HG02970 (cell line): ENCODE measurements at regions not wholly inside any gene's neighbourhood (a gene's known extent, or its start where the extent isn't known, plus 50 kb on each side); places are given as distances from the start of the nearest gene placed in this dataset.
"Not testable (repeated sequence)": the region's sequence is repeated elsewhere in the genome, so short reads cannot be mapped to it uniquely, and the experiment has no call there.

Experiments used
- ATAC-seq: cut with Tn5 transposase; IDR thresholded peaks from one replicate; pipeline ENCODE4 v1.9.1; 2021; ENCODE audit warnings: mild to moderate bottlenecking, moderate library complexity, moderate number of reproducible peaks; ENCODE audit not compliant: unreplicated experiment, low FRiP score

DNA sequence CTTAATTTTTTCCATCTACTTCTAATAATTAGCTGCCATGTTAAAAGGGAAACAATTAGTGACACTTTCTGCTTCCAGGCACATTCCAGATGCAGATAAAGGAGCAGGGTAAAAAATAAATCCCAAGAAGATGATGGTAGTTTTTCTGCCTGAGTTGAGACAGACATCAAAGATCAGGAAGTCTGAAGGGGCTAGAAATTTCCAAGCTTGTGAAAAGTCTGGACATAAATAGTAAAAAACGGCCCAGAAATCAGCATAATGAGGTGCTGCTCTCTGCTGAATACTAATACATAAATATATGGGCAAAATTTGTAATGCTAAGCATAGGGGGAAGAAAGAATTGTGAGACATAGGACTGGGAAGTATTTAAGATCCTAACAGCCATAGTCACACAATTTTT lies 460.0 kb upstream of the RGS18 start:
- ATAC-seq = no peak

DNA sequence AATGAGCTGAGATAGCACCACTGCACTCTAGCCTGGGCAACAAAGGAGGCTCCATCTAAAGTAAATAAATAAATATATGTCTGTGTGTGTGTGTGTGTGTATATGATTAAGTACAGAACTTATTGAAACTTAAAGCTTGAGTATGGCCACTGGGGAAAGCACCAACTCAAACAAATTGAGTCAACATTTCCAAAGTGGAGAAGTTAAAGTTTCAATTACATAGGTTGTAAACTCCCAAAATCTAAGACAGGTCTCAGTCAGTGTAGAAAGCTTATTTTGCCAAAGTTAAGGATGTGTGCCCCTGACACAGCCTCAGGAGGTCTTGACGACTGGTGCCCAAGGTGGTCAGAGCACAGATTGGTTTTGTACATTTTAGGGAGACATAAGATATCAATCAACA lies 458.9 kb upstream of the RGS18 start:
- ATAC-seq = no peak

DNA sequence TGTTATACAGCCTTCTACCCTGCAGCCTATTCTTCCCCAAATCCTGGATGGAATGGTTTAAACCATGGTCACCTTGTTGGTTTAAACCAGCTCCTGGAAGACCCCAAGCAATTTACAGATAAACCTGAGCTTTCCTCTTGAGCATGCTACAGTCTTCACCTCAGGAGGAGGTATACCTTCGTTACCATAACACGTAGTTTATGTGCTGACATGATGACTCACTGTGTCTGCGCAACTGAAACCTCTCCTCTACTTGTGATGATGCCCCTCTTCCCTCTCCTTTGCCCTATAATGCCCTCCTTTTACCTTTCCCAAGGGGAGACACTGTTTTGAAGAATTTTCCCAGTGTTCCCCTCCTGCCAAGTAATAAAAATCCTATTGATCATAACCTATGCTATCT lies 457.3 kb upstream of the RGS18 start:
- no peak for ATAC-seq

DNA sequence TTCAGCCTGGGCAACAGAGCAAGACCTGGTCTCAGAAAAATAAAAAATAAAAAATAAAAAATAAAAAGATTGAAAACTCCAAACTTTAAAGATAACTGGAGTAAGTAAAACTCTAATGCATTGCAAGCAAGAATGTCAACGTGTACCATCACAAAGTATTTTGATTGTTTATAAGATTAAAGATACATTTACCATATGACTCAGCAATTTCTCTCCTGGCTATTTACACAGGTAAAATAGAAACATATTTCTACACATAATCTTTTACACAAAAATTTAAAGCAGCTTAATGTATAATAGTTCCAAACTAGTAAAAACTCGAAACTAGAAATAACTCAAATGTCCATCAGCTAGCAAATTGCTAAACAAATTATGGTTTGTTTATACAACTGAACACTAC lies 456.1 kb upstream of the RGS18 start:
- no peak for ATAC-seq

DNA sequence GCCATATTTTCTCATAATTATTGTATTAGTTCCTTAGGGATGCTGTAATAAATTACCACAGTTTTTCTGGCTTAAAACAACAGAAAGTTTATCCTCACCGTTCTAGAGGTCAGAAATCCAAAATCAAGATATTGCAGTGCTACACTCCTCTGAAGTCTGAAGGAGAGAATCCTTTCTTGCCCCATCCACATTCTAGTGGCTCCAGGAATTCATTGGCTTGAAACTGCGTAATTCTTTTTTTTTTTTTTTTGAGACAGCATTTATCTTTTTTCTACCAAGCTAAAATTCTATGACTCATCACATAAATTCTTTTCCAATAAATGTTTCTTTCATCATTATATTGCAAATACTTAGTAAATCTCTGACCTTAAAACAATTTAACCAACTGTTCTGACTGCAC lies 451.0 kb upstream of the RGS18 start:
- no peak for ATAC-seq

DNA sequence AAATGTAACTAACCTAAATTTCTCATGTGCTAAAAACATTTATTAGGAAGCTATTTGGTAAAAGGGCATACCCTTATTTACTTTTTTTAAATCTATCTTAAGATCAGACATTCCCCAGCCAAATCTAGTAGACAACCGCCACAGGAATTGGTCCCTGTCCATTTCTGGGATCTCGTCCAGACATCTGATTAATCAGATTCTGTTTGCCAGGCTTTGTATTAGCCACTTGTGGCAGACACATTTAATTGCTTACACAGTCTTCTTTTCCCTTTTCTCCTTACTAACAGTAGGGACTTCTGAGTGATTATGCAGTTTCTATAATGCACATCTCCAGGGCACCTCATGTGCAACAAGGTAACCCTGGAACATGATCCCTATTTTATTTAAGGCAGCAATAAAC lies 449.0 kb upstream of the RGS18 start:
- no peak for ATAC-seq

DNA sequence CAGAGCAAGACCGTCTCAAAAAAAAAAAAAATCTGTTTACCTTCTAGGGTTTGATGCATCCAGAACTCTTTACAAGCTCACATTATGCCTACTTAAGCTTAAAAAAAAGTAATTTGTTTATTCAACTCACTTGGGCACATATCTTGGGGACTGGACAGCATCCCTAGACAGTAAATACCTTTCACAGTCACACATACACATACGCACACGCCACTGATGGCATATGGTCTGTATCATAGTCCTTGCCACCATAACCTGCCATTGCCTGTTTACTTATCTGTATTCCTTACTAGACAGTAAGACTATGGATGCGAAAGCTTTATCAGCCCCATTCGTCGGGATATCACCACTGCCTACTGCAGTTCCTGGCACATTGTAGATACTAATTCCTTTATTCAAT lies 446.3 kb upstream of the RGS18 start:
- no peak for ATAC-seq

DNA sequence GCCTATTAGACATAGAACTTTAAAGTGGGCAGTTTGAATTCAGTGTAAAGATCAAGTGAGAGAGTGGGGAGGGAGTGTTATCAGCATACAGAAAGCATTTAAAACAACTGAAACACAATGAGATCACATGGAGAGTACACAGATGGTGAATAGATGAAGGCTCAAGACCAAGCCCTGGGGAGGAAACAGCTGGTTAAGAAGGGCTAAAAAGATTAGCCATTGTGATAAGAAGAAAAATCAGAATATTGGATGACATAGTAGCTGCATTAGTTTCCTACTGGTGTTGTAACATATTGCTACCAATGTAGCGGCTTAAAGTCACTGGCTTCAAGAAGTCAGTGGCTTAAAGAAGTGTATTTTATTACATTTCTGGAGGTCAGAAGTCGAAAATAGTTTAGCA lies 443.4 kb upstream of the RGS18 start:
- no peak for ATAC-seq

DNA sequence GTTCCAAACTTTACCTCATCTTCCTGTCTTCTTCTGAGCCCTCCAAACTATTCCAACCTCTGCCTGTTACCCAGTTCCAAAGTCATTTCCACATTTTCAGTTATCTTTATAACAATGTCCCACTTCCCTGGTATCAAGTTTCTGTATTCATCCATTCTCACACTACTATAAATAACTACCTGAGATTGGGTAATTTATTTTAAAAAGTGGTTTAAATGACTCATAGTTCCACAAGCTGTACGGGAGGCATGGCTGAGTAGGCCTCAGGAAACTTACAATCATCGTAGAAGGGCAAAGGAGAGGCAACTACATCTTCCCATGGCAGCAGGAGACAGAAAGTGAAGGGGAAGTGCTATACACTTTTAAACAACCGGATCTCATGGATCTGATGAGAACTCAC lies 428.5 kb upstream of the RGS18 start:
- no peak for ATAC-seq

DNA sequence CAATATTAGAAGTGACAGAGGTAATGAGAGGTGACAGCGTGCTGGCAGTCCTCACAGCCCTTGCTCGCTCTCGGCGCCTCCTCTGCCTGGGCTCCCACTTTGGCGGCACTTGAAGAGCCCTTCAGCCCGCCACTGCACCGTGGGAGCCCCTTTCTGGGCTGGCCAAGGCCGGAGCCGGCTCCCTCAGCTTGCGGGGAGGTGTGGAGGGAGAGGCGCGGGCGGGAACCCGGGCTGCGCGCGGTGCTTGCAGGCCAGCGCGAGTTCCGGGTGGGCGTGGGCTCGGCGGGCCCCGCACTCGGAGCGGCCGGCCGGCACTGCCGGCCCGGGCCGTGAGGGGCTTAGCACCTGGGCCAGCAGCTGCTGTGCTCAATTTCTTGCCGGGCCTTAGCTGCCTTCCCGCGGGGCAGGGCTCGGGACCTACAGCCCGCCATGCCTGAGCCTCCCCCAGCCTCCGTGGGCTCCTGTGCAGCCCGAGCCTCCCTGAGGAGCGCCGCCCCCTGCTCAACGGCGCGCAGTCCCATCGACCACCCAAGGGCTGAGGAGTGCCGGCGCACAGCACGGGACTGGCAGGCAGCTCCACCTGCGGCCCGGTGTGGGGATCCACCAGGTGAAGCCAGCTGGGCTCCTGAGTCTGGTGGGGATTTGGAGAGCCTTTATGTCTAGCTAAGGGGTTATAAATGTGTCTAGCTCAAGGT lies 426.5 kb upstream of the RGS18 start:
- not testable (repeated sequence) for ATAC-seq

DNA sequence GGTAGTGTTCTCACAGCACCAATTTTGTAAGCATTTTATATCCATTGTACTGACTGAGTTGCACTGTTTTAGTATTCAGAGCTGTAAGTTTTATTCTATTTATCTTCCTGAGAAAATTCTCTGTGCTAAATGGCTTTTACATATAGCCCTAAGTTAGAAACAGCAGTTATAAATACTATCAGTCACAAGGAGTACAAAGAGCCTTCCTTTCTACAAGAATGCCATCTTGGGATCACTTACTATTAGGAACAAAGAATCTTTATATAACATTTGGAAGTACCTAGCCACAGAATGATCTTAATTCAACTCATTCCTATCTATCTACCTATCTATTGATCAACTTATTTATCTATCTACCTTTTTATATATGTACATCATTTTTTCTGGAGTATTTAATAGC lies 423.9 kb upstream of the RGS18 start:
- ATAC-seq = no peak

DNA sequence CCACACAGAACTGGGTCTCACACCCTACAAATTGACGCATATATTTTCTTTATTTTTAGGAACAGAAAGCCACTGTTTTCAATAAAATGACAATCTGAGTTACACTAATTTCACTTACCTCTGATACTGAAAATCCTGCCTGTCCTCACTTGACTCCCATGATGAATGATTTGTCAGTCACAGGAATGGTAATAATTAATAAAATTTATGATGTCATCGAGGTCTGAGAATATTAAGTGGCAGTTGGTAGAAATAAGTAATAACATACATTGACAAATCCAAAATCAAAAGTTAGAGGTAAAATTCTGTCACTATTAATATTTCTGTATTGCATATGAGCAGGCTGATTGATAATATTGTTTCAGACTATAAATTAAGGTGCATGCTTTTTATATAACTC lies 418.7 kb upstream of the RGS18 start:
- ATAC-seq = no peak

DNA sequence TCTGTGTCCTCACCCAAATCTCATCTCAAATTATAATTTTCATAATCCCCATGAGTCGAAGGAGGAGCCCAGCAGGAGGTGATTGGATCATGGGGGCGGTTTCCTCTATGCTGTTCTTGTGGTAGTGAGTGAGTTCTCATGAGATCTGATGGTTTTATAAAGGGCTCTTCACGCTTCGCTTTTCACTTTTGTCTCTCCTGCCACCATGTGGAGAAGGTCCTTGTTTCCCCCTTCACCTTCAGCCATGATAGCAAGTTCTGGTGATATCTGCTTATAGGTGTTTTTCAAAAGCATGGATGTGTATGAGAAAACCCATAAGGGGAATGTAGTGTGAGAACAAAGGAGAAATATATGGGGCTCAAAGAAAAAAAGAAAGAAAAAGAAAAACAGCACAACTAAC lies 405.9 kb upstream of the RGS18 start:
- ATAC-seq = no peak

DNA sequence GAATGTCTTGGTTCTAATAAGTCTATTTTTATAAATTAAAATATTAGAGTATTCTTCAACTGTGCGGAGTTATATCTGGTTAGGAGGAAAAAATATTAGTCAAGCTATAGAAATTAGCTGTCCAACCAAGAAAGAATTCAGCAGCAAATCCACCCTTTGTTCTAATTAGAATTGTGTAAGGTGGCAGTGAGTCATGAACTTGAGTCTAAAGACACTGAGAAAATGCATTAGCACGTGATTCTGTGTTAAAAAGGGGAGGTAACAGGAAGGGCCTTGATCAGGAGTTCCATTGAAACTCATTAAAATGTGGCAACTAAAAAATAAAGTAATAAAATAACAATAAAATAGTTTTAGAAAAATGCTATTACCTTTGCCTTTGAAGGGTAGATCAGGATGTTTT lies 398.2 kb upstream of the RGS18 start:
- no peak for ATAC-seq

DNA sequence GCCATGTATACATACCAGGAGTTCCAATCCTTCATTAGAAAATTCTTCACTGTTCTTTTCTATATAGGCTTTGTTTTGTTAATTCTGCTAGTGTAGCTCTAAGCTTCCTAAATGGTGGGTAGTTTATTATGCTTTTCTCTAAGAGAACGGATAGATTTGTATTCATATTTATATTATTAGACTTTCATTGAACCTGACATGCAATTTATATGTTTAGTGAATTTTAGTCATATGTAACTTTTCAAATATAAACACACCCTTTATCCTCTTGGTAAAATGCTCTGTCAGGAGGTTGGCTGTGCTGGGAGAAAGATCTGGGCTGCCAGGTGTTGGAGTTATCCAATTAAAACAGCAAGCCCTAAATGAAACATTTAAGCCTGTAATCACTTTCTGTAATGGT lies 369.7 kb upstream of the RGS18 start:
- ATAC-seq = no peak

DNA sequence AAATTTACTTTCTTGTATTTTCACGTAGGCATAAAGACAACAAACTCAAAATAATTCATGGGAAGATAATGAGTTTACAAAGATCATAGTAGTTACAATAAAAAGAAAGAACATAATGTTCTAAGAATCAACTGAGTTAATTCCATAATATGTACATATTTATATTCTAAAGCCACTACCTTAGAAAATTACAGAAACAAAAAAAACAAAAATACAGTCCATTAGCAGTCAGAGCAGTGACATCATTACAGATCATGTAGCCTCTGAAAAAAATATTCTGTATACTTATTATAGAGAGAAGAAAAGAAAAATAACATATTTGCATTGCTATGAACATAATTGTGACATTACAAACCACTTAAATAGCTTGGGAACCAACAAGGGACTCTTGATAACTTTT lies 360.1 kb upstream of the RGS18 start:
- ATAC-seq = no peak

DNA sequence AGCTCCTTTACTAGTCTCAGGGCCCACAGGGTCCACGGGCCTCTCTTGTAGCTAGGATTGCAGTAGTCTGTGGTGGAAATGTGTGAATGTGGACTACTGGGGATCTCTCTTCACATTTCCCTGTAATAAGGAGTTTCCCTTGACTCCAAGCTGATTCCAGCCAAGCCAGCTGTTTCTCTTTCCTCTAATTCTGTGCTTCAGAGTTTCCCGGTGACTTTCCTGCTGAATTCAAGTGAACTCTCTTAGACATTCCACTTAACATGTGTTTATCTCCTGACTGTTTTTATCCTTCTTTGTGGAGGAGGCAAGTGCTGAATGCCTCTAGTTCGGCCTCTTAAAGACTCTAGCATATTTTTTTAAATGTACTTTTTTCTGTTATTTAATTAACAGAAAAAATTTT lies 354.0 kb upstream of the RGS18 start:
- ATAC-seq = no peak

DNA sequence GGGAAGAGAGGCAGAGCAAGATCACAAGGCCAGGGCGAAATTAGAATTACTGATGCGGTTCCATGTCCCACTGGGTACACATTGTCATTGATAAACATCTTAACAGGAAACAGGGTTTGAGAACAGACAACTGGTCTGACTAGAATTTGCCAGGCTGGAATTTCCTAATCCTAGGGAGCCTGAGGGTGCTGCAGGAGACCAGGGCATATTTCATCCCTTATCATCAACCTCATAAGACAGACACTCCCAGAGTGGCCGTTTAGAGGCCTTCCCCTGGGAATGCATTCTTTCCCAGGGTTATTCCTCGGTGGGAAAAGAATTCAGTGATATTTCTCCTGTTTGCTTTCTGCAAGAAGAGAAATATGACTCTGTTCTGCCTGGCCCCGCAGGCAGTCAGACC lies 344.7 kb upstream of the RGS18 start:
- not testable (repeated sequence) for ATAC-seq

DNA sequence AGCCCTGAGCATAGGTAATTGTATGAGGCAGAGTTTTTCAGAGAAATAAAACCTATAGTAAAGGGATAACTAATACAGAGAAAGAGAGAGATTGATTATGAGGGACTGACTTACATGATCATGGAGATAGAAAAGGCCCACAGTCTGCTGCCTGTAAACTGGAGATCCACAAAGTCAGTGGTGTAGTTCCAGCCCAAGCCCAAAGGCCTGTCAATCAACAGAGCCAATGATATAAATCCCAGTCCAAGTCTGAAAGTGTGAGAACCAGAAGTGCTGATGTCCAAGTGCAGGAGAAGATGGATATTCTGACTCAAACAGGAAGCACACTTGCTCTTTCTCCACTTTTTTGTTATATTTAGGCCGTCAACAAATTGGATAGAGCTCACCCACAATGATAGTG lies 340.1 kb upstream of the RGS18 start:
- ATAC-seq = no peak

DNA sequence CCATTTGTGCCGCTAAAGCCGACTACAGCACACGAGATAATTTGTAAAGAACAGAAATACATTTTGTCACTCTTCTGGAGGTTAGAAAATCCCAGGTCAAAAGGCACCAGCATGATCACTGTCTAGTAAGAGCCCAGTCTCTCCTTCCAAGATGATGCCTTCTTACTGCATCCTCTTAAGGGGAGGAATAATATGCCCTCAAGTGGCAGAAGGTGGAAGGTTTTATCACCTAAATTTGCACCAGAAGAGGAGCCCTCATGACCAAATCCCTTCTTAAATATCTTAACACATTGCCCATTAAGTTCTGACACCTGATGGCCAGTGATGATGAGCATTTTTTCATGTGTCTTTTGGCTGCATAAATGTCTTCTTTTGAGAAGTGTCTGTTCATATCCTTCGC lies 326.7 kb upstream of the RGS18 start:
- no peak for ATAC-seq

DNA sequence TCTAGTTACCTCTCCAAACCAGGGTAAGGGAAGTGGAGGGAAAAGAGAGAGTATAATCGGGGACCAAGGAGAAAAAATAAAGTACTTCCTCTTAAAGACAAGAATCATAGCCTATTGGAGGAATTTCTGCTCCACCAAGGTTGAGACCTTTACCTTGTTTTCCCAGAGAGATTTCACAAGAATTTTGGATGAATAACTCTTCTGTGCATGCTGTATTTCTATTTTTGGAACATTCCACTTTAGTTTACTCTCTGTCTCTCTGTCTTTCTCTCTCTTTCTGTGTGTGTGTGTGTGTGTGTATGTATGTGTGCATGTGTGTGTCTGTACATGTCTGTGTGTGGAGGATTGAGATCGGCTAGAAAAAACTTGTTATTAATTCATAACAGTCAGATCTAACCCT lies 318.4 kb upstream of the RGS18 start:
- no peak for ATAC-seq

DNA sequence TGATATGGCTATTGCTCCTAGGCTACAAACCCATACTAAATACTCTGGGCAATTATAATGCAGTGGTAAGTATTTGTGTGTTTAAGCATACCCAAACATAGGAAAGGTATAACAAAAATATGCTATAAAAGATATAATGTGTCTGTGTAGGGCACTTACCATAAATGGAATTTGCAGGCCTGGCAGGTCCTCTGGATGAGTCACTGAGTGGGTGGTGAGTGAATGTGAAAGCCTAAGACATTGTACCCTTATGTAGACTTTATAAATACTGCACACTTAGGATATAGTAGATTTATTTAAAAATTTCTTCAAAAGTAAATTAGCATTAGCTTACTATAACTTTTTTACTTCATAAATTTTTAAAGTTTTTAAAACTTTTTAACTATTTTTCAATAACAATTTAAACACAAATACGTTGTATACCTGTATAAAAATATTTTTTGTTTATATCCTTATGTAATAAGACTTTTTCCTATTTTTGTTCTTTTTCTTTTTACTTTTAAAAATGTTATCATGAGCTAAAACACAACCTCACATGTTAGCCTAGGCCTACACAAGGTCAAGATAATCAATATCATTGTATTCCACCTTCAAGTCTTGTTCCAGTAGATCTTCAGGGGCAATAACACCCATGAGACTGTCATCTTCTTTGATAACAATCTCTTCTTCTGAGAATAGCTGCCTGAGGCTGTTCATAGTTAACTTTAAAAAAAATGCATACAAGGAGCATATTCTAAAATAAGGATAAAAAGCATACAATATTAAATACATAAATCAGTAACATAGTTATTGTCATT lies 306.3 kb upstream of the RGS18 start:
- no peak for ATAC-seq
